Colonic mucosa (tissue), 4 donors: ENCODE measurements at regions not wholly inside any gene's neighbourhood (a gene's known extent, or its start where the extent isn't known, plus 50 kb on each side); places are given as distances from the start of the nearest gene placed in this dataset.

ENCODE experiments used
- DNase-seq: peaks from one replicate; pipeline ENCODE4 v3.0.0-alpha.2; 2020
- H3K27ac ChIP-seq: fragments of 200-600 bp; one replicate; pipeline ENCODE4 v1.8.0; 2021
- H3K27me3 ChIP-seq: fragments of 200-600 bp; one replicate; pipeline ENCODE4 v1.8.0; 2021
- H3K36me3 ChIP-seq: fragments of 200-600 bp; one replicate; pipeline ENCODE4 v1.8.0; 2021
- H3K4me1 ChIP-seq: fragments of 200-600 bp; one replicate; pipeline ENCODE4 v1.8.0; 2021; ENCODE audit warnings: mild to moderate bottlenecking
- H3K4me3 ChIP-seq: fragments of 200-600 bp; one replicate; pipeline ENCODE4 v1.8.0; 2021
- H3K9ac ChIP-seq, 2 donors: one replicate each; pipeline ENCODE4 v1.7.0; 2013; ENCODE audit warnings: control low read depth in 2 of 2, low read depth in 2 of 2, low read length in 2 of 2
- H3K9me3 ChIP-seq: fragments of 200-600 bp; one replicate; pipeline ENCODE4 v1.8.0; 2021
- CTCF ChIP-seq: fragments of 200-600 bp; IDR thresholded peaks from one replicate; pipeline ENCODE4 v1.8.0; 2022; ENCODE audit warnings: antibody characterized with exemption, mild to moderate bottlenecking
- intact Hi-C: fragments of 100-400 bp; cut with DNase I; formaldehyde crosslinking; loops from one replicate; pipeline ENCODE4 v1.14.1; 2022
- donor health status: healthy.
- donor health status: DM: no; HTN: no; CAD: no.
- donor health status: DM: no; HTN: no; CAD: no.

GRCh38 chr5:18965893-18966292, 1022.1 kb downstream of the CDH18 start:
- no peak overlapping the region for H3K9ac ChIP-seq
- H3K27ac ChIP-seq, result no peak overlapping the region
- TF ChIP-seq CTCF, result no peak
- H3K4me1 ChIP-seq, result no peaks in the 10 kb centered on the region
- H3K27me3 ChIP-seq, result no peaks in the 10 kb centered on the region
- H3K9me3 ChIP-seq, result no peaks in the 10 kb centered on the region
- no peak for DNase-seq
- intact Hi-C loops, result no loop called here
- H3K4me3 ChIP-seq, result no peak overlapping the region
- H3K36me3 ChIP-seq, result no peaks in the 10 kb centered on the region

- Histone ChIP-seq H3K4me3 (no peak overlapping the region), H3K9ac (no peak overlapping the region), H3K9me3 (no peaks in the 10 kb centered on the region), H3K27ac (no peak overlapping the region), H3K4me1 (no peaks in the 10 kb centered on the region), H3K27me3 (no peaks in the 10 kb centered on the region), H3K36me3 (no peaks in the 10 kb centered on the region)
- TF ChIP-seq CTCF, result no peak
- no peak for DNase-seq
- intact Hi-C loops, result no loop called here
Observed at GRCh38 chr5:18967637-18968036, 1020.4 kb downstream of the CDH18 start.

- no peak overlapping the region for H3K27ac ChIP-seq
Observed at GRCh38 chr5:18968966-18969365, 1019.0 kb downstream of the CDH18 start.

GRCh38 chr5:18970000-18970399, 1018.0 kb downstream of the CDH18 start:
- TF ChIP-seq CTCF, result no peak
- intact Hi-C loops, result no loop called here
- Histone ChIP-seq H3K4me3 (no peak overlapping the region), H3K9me3 (no peaks in the 10 kb centered on the region), H3K27ac (no peak overlapping the region), H3K27me3 (no peaks in the 10 kb centered on the region), H3K4me1 (no peaks in the 10 kb centered on the region), H3K36me3 (no peaks in the 10 kb centered on the region), H3K9ac (no peak overlapping the region)
- DNase-seq, result no peak

More at GRCh38 chr5:18968966-18969365, 1019.0 kb downstream of the CDH18 start:
- Histone ChIP-seq H3K4me1 (no peaks in the 10 kb centered on the region), H3K27me3 (no peaks in the 10 kb centered on the region), H3K9me3 (no peaks in the 10 kb centered on the region), H3K4me3 (no peak overlapping the region), H3K36me3 (no peaks in the 10 kb centered on the region), H3K9ac (no peak overlapping the region)
- intact Hi-C loops, result no loop called here
- no peak for TF ChIP-seq CTCF
- no peak for DNase-seq

- Histone ChIP-seq H3K4me1 (no peaks in the 10 kb centered on the region), H3K36me3 (no peaks in the 10 kb centered on the region), H3K27me3 (no peaks in the 10 kb centered on the region), H3K9me3 (no peaks in the 10 kb centered on the region), H3K4me3 (no peak overlapping the region), H3K9ac (no peak overlapping the region), H3K27ac (no peak overlapping the region)
- intact Hi-C loops, result no loop called here
- no peak for DNase-seq
- no peak for TF ChIP-seq CTCF
Observed at GRCh38 chr5:18972177-18972576, 1015.8 kb downstream of the CDH18 start.

GRCh38 chr5:18975624-18976023, 1012.4 kb downstream of the CDH18 start:
- no peak overlapping the region for H3K4me3 ChIP-seq
- intact Hi-C loops, result no loop called here

More at GRCh38 chr5:18975624-18976023, 1012.4 kb downstream of the CDH18 start:
- no peak overlapping the region for H3K9ac ChIP-seq
- H3K4me1 ChIP-seq, result no peaks in the 10 kb centered on the region
- no peaks in the 10 kb centered on the region for H3K9me3 ChIP-seq
- no peaks in the 10 kb centered on the region for H3K36me3 ChIP-seq
- no peak for DNase-seq
- TF ChIP-seq CTCF, result no peak
- H3K27ac ChIP-seq, result no peak overlapping the region
- no peaks in the 10 kb centered on the region for H3K27me3 ChIP-seq
